ENCODE measurements at regions not wholly inside any gene's neighbourhood (a gene's known extent, or its start where the extent isn't known, plus 50 kb on each side); places are given as distances from the start of the nearest gene placed in this dataset.

- DNase-seq = no peak
Observed at GRCh38 chr6:45830441-45831139, 185.1 kb downstream of the CLIC5 start.

- no peak for DNase-seq
Observed at GRCh38 chr6:45829873-45830272, 185.8 kb downstream of the CLIC5 start.

DNA sequence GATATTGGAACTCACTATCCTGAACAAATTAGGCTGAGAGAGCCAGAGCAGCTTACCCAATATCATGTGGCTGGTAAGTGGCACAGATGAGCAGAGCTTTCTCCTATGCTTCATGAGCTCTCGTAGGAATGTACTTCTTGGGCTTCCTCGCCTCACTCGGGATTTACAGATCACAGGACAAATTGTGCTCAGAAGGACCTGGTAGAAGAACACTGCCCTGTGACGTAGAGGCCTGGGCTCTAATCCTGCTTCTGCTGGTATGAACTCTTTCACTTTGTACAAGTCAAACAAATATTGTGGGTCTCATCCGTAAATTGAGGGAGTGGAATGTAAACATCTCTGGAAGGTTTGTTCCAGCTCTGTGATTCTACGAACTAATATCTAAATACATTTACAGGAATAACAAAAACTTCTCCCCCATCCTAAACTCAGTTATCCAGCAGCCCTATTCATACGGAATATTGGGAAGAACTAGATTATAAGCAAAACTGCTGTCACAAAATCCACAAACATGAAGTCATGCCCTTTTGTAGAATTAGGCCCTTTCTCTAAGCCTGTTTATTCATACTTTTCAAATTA is 187.6 kb downstream of the CLIC5 start:
- no peak for DNase-seq

GRCh38 chr6:45822873-45823272 is 192.8 kb downstream of the CLIC5 start:
- no peak for DNase-seq

DNA sequence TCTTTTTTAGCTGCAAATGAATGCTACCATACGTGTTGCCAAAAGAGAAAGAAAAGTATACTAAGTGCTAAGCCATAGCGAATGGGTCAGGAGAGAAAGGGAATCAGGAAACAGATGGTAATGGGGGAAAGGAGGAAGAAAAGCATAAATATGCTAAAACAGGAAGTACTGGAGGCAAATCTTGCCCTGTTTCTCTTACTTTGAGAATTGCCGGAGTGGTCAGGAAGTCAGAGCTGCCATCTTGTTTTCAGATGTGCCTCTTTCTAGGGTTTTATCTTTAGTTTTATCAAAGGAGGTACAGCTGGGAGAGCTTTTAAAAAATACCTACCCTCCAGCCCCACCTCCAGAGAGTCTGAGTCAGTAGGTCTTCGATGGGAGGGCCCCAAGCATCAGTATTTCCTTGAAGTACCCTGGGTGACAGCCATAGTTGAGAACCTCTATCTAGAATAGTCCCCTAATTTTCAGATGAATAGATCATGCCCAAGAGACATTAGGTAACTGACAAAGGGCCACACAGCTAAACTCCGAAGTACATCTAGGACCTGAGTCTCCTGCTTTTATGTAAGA is 193.3 kb downstream of the CLIC5 start:
- DNase-seq = no peak

DNA sequence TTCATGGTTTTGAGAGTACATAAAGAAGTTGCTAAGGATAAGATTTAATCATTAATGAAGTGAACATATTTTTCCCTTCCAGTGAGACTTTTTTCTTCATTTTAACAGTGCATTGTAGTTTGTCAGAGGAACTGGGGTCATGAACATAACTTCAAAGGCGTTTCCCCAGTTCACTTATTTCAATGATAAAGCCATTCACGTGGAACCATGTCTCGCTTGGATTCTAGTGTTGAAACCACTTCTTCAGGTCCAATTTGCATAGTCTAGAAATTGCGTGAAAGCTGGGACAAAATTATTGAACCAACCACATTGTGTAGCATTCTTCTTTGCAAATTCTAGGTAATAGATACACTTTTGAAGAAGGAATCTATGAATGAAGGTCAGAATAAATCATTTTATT is 197.0 kb downstream of the CLIC5 start:
- no peak for DNase-seq

DNA sequence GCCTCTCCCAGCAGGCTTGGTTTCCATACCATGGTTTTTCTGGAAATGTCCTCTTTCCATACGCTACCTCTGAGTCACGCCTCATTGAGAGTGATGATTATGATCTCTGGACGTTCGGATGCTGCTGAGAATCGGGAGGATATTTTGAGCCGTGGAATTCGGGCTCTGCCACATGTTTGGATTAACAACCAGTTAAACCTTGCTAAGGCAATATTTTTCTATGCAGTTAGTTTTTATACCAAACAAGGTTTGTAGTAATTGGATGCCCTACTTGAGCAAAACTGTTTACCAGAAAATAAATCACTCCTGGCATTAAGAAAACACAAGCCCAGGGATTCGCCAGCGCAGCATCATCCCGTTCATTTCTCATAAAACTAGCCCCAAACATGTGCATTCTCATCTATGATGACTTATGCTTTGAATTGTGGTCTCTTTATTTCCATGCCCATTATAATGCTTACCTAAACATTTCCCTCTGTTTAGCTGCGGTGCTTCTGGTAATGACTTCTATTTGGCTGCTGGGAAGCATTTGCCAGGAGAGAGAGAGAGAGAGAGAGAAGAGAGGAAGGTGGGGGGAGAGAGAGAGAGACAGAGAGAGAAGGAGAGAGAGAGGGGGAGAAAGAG is 198.9 kb downstream of the CLIC5 start:
- peak; percentile 45 to 55 for DNase-seq

- no peak for DNase-seq
Observed at GRCh38 chr6:45815466-45816125, 200.1 kb downstream of the CLIC5 start.

GRCh38 chr6:45814772-45815171 is 200.9 kb downstream of the CLIC5 start:
- no peak for DNase-seq

- DNase-seq = no peak
Observed at GRCh38 chr6:45813943-45814342, 201.7 kb downstream of the CLIC5 start.

- peak; percentile 19 to 82 for DNase-seq
Observed at GRCh38 chr6:45812922-45813321, 202.7 kb downstream of the CLIC5 start.

- DNase-seq = peak in 1 of 2 experiments; percentile 58
Observed at GRCh38 chr6:45808917-45809316, 206.7 kb downstream of the CLIC5 start.

GRCh38 chr6:45808042-45808645 is 207.5 kb downstream of the CLIC5 start:
- DNase-seq = no peak

DNA sequence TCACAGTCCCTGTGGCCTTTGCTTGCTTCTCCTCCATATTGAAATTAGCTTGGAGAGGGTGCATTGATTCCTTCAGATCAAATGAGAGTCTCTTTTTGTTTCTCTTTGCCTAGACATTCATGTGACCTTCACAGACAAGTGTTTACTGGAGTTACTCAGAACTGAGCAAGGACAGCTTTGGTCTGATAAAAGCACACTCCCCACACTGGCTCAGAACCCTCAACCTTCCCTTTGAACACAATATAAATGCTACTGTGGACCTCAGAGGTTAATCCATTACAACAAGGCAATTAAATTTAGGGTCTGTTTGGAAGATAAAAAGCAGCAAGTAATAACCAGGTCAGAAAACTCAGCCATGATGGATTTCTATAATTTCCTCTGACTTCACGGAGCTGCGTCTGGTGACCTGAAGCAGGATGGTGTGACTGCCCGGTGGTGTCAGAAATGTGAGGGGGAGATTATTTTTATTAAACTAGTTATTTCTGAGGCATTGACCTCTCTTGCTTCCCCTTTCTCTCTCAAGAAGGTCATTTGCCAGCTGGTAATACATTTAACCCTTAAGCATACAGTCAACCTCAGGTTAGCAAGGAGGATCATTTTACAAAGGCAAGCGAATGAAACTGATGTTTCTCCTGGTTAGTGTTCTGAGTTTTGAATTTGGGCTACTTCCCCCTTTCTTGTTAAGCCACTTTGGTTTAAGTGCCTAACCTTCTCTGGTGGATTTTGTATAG is 208.2 kb downstream of the CLIC5 start:
- no peak for DNase-seq

DNA sequence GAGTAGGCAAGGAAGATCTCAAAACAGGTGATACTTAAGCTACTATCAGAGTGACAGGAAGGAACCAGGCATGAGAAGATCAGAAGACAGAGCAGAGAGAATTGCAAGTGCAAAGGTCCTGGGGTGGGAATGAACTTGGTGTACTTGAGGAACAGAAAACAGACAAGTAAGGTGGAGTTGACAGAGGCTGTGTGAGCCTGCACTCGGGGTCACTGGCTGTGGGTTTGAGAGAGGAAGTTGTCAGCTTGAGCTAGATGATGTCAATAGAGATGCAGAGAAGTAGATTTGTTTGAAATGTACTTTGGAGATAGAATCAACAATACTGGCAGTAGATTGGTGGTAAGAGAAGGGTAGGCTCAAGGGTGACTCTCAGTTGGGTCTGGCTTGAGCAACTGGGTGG is 209.5 kb downstream of the CLIC5 start:
- DNase-seq = no peak

DNA sequence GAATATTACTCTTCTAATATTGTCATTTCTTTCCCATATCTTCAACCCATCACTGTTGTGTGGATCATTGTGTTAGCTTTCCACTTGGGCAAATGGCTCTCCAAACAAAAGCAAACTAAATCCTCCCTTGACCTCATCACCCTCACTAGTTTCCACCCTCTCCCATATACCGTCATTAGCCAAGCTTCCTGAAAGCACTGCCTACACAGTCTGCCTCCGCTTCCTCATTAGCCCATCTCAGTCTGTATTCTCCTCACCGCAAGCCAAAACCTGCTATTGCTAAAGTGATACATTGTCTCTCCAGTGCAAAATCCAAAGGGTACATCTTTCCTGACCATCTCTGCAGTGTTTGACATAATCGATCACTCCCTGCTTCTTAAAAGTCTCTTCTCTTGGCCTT is 212.6 kb downstream of the CLIC5 start:
- no peak for DNase-seq

- DNase-seq = no peak
Observed at GRCh38 chr6:45801471-45802289, 214.0 kb downstream of the CLIC5 start.

GRCh38 chr6:45800911-45801310 is 214.7 kb downstream of the CLIC5 start:
- DNase-seq = no peak

DNA sequence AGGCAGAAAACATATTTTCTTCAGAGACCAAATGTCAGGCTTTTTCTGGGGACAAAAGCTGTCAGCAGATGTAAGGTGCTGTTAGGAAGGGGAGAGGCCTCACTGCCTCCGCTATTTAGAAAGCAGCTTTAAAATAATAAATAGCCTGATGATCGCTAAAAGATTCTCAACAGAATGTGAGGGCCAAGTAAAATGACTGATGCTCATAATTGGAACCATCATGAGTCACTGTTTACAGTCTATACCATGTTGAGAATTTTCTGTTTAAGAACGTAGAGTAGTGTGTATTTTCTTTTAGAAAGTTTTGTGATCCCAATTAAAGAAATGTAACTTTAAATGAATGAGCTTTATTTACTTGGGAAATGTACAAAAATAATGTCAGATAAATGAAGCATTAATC is 220.0 kb downstream of the CLIC5 start:
- no peak for DNase-seq

DNA sequence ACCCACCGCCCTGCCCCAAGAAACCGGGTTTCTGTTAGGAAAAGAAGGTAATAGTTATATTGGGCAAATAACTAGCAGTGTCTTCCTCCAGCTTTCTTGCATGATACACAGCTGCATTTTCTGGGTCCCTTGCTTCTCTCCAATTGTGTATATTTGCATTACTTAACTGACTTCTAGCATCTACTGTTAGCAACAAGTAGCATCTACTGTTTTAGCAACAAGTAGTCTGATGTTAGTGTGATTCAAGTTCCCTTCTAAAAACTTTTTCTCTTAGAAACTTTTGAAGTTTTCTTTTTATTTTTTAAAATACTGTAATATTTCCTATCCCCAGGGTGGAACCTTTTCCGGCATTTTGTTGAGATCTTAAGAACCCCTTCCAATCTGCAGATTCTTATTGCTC is 221.2 kb downstream of the CLIC5 start:
- no peak for DNase-seq

Measured in NCI-H526 (cell line).